IMR-90 (cell line): ENCODE measurements at regions not wholly inside any gene's neighbourhood (a gene's known extent, or its start where the extent isn't known, plus 50 kb on each side); places are given as distances from the start of the nearest gene placed in this dataset.

ENCODE experiments used
- ATAC-seq: fragments of 200-7000 bp; cut with Tn5 transposase; 2 replicates; pipeline ENCODE4 v1.9.1; 2020; ENCODE audit warnings: low read depth, mild to moderate bottlenecking, moderate library complexity
- BruUV-seq: library from RNA; stranded (reverse); fragments of 400-500 nt; replicated peaks from 2 replicates; lab custom pipeline; 2021; lab: Mats Ljungman, UMichigan
- CTCF ChIA-PET: fragments of 300-600 bp; formaldehyde crosslinking; extraction: SDS; loops from one replicate; lab custom pipeline; 2021; ENCODE audit warnings: antibody characterized with exemption; lab: Yijun Ruan, JAX
- POLR2A ChIA-PET: fragments of 300-600 bp; sonication (Branson Sonifier 250); formaldehyde crosslinking; loops from one replicate; lab custom pipeline; 2022; ENCODE audit warnings: antibody characterized with exemption; ENCODE audit not compliant: unreplicated experiment; lab: Charles Lee
- DNase-seq: peaks from one replicate; pipeline ENCODE4 v3.0.0; 2013
- H2AFZ ChIP-seq: replicated peaks from 2 replicates; pipeline ENCODE3; 2013; ENCODE audit warnings: low read length, mild to moderate bottlenecking; ENCODE audit not compliant: poor library complexity
- H2AK5ac ChIP-seq: 2 replicates; pipeline ENCODE4 v1.6.1; 2013; ENCODE audit warnings: low read depth, low read length, inconsistent platforms
- H2AK9ac ChIP-seq: replicated peaks from 2 replicates; pipeline ENCODE3; 2013; ENCODE audit warnings: mild to moderate bottlenecking, low read depth, low read length, moderate library complexity; ENCODE audit not compliant: poor library complexity
- H2BK120ac ChIP-seq: 2 replicates; pipeline ENCODE4 v1.6.1; 2013; ENCODE audit warnings: low read depth, low read length, inconsistent platforms
- H2BK15ac ChIP-seq: 3 replicates; pipeline ENCODE4 v1.6.1; 2013; ENCODE audit warnings: low read depth, low read length, inconsistent platforms
- H2BK20ac ChIP-seq: 2 replicates; pipeline ENCODE4 v1.6.1; 2013; ENCODE audit warnings: low read depth, mild to moderate bottlenecking, inconsistent platforms, low read length, moderate library complexity
- H2BK5ac ChIP-seq: 2 replicates; pipeline ENCODE4 v1.6.1; 2013; ENCODE audit warnings: mild to moderate bottlenecking, low read depth, low read length, inconsistent platforms; ENCODE audit not compliant: poor library complexity, severe bottlenecking
- H3K14ac ChIP-seq: replicated peaks from 2 replicates; pipeline ENCODE4 v1.6.1; 2013; ENCODE audit warnings: low read depth, low read length, inconsistent platforms
- H3K18ac ChIP-seq: 2 replicates; pipeline ENCODE4 v1.6.1; 2013; ENCODE audit warnings: low read depth, low read length, control low read depth
- H3K23ac ChIP-seq: 2 replicates; pipeline ENCODE4 v1.6.1; 2013; ENCODE audit warnings: low read depth, low read length, inconsistent platforms
- H3K27ac ChIP-seq: 2 replicates; pipeline ENCODE4 v1.5.1; 2013; ENCODE audit warnings: mild to moderate bottlenecking, control low read depth, low read length; ENCODE audit not compliant: insufficient read depth
- H3K27me3 ChIP-seq: 2 replicates; pipeline ENCODE4 v1.6.1; 2013; ENCODE audit warnings: low read length; ENCODE audit not compliant: control insufficient read depth, insufficient read depth
- H3K36me3 ChIP-seq: 2 replicates; pipeline ENCODE4 v1.6.1; 2013; ENCODE audit warnings: low read length, mixed read lengths; ENCODE audit not compliant: control insufficient read depth, insufficient read depth
- H3K4ac ChIP-seq: 2 replicates; pipeline ENCODE4 v1.6.1; 2013; ENCODE audit warnings: low read depth, low read length, inconsistent platforms
- H3K4me1 ChIP-seq: 2 replicates; pipeline ENCODE4 v1.6.1; 2013; ENCODE audit warnings: low read length, mixed read lengths; ENCODE audit not compliant: control insufficient read depth, insufficient read depth
- H3K4me2 ChIP-seq: 2 replicates; pipeline ENCODE4 v1.6.1; 2013; ENCODE audit warnings: low read depth, mild to moderate bottlenecking, control low read depth, low read length, moderate library complexity
- H3K4me3 ChIP-seq: 2 replicates; pipeline ENCODE4 v1.5.1; 2013; ENCODE audit warnings: low read depth, mild to moderate bottlenecking, control low read depth, low read length, moderate library complexity; ENCODE audit not compliant: insufficient read depth
- H3K56ac ChIP-seq: 2 replicates; pipeline ENCODE4 v1.6.1; 2013; ENCODE audit warnings: low read length, inconsistent platforms; ENCODE audit not compliant: insufficient read depth; ENCODE audit errors: extremely low read depth
- H3K79me1 ChIP-seq, 2 experiments: 2 replicates each; pipeline ENCODE4 v1.6.1; 2013; ENCODE audit warnings: low read length in 2 of 2, inconsistent platforms in 1 of 2, low read depth in 1 of 2
- H3K9ac ChIP-seq: 2 replicates; pipeline ENCODE4 v1.6.1; 2013; ENCODE audit warnings: low read depth, low read length, control low read depth
- H3K9me1 ChIP-seq: 2 replicates; pipeline ENCODE4 v1.6.1; 2013; ENCODE audit warnings: low read length, inconsistent platforms; ENCODE audit not compliant: insufficient read depth
- H3K9me3 ChIP-seq: 2 replicates; pipeline ENCODE4 v1.6.1; 2013; ENCODE audit warnings: low read length; ENCODE audit not compliant: control insufficient read depth, insufficient read depth
- H4K20me1 ChIP-seq: 2 replicates; pipeline ENCODE4 v1.6.1; 2013; ENCODE audit warnings: low read length, inconsistent platforms; ENCODE audit not compliant: insufficient read depth
- H4K5ac ChIP-seq: 2 replicates; pipeline ENCODE4 v1.6.1; 2013; ENCODE audit warnings: mild to moderate bottlenecking, low read depth, low read length, control low read depth
- H4K8ac ChIP-seq, 2 experiments: 2 replicates each; pipeline ENCODE4 v1.6.1; 2013; ENCODE audit warnings: low read depth in 2 of 2, low read length in 2 of 2, control low read depth in 1 of 2, inconsistent platforms in 1 of 2
- H4K91ac ChIP-seq: 2 replicates; pipeline ENCODE4 v1.6.1; 2013; ENCODE audit warnings: low read depth, low read length, inconsistent platforms; ENCODE audit not compliant: insufficient read depth
- BHLHE40 ChIP-seq: fragments of 150-350 bp; IDR thresholded peaks from 2 replicates; pipeline ENCODE4 v1.6.1; 2016; ENCODE audit warnings: mild to moderate bottlenecking, low read depth, low read length
- CEBPB ChIP-seq: IDR thresholded peaks from 2 replicates; pipeline ENCODE4 v1.6.1; 2012; ENCODE audit warnings: low read depth, low read length, improper control_type of control experiment
- CHD1 ChIP-seq: IDR thresholded peaks from 2 replicates; pipeline ENCODE4 v1.6.1; 2012; ENCODE audit warnings: low read depth, low read length, improper control_type of control experiment
- POLR2A ChIP-seq: IDR thresholded peaks from 2 replicates; pipeline ENCODE4 v1.6.1; 2012; ENCODE audit warnings: mild to moderate bottlenecking, low read depth, low read length
- RAD21 ChIP-seq: IDR thresholded peaks from 2 replicates; pipeline ENCODE4 v1.6.1; 2012; ENCODE audit warnings: low read length, improper control_type of control experiment
- WGBS, 2 experiments: methylation state at CpG; one replicate each; pipeline versions ENCODE4 v1.1.5 to v1.1.7; 2013; ENCODE audit warnings: missing lambda C conversion rate in 2 of 2; ENCODE audit not compliant: insufficient read length in 1 of 2; ENCODE audit errors: extremely low coverage in 2 of 2; 5-methylcytosine and 5-hydroxymethylcytosine counted together
- dilution Hi-C: fragments of 300-500 bp; cut with HindIII; formaldehyde crosslinking; loops from one replicate; pipeline ENCODE4 v1.14.3; 2018; ENCODE audit warnings: low sequenced_read_pairs; ENCODE audit not compliant: unreplicated experiment
- in situ Hi-C: fragments of 300-500 bp; cut with MboI; formaldehyde crosslinking; loops from 3 replicates; pipeline ENCODE4 v1.14.3; 2019; ENCODE audit warnings: low sequenced_read_pairs, inconsistent platforms, mixed read lengths
- intact Hi-C: fragments of 100-400 bp; cut with micrococcal nuclease; formaldehyde crosslinking; loops from 2 replicates; pipeline ENCODE4 v1.10.0; 2022
- TF ChIP-seq, protein P1 (sequence below): fragments of 150-350 bp; IDR thresholded peaks from 2 replicates; pipeline ENCODE4 v1.6.1; 2016; ENCODE audit warnings: low read depth, mild to moderate bottlenecking, low read length, moderate library complexity, borderline replicate concordance
- TF ChIP-seq, protein P2 (sequence below): conservative IDR thresholded peaks from 2 replicates; pipeline ENCODE4 v1.5.1; 2012; ENCODE audit warnings: mild to moderate bottlenecking, low read depth, low read length, improper control_type of control experiment

DNA sequence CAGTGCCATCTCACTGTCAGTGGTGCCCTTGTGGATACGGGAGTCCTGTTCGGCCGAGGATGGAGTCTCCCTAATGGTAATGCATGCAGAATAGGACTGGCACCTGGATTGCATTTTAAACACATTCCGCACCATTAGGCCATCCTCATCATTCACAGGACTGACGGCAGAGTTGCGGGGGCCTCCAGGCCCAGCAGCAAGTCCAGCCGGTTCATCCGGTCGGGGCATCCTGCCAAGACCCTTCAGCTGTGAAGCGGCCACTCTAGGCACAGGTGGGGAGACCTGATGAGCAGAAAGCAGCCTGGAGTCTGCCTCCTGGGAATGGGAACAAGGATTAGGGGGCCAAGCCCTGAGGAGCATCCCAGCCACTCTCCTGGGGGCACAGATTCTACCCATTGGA is 90.3 kb upstream of the XYLT1 start:
- Histone ChIP-seq H4K5ac (no peak overlapping the region), H3K79me1 (no peaks in the 10 kb centered on the region), H3K4ac (no peak overlapping the region), H3K4me1 (no peaks in the 10 kb centered on the region), H3K9me3 (no peaks in the 10 kb centered on the region), H3K4me3 (no peak overlapping the region), H3K23ac (no peak overlapping the region), H2AK9ac (no peak overlapping the region), H3K27ac (no peak overlapping the region), H3K56ac (no peak overlapping the region), H3K36me3 (no peaks in the 10 kb centered on the region), H3K9ac (no peak overlapping the region), H4K8ac (no peak overlapping the region), H4K91ac (no peak overlapping the region), H3K4me2 (no peak overlapping the region), H2BK120ac (no peak overlapping the region), H3K9me1 (no peaks in the 10 kb centered on the region), H4K20me1 (no peaks in the 10 kb centered on the region), H3K14ac (no peak overlapping the region), H2BK15ac (no peak overlapping the region), H2BK5ac (no peak overlapping the region), H2BK20ac (no peak overlapping the region), H2AK5ac (no peak overlapping the region), H2AFZ (no peak overlapping the region), H3K18ac (no peak overlapping the region), H3K27me3 (peaks cover 6% of the 10 kb centered on the region; the same call in 1 of the 2 replicates)
- POLR2A ChIA-PET, result no interaction called here
- TF ChIP-seq, protein P1, sequence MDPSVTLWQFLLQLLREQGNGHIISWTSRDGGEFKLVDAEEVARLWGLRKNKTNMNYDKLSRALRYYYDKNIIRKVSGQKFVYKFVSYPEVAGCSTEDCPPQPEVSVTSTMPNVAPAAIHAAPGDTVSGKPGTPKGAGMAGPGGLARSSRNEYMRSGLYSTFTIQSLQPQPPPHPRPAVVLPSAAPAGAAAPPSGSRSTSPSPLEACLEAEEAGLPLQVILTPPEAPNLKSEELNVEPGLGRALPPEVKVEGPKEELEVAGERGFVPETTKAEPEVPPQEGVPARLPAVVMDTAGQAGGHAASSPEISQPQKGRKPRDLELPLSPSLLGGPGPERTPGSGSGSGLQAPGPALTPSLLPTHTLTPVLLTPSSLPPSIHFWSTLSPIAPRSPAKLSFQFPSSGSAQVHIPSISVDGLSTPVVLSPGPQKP, result no peak
- no peak for TF ChIP-seq CHD1
- TF ChIP-seq, protein P2, sequence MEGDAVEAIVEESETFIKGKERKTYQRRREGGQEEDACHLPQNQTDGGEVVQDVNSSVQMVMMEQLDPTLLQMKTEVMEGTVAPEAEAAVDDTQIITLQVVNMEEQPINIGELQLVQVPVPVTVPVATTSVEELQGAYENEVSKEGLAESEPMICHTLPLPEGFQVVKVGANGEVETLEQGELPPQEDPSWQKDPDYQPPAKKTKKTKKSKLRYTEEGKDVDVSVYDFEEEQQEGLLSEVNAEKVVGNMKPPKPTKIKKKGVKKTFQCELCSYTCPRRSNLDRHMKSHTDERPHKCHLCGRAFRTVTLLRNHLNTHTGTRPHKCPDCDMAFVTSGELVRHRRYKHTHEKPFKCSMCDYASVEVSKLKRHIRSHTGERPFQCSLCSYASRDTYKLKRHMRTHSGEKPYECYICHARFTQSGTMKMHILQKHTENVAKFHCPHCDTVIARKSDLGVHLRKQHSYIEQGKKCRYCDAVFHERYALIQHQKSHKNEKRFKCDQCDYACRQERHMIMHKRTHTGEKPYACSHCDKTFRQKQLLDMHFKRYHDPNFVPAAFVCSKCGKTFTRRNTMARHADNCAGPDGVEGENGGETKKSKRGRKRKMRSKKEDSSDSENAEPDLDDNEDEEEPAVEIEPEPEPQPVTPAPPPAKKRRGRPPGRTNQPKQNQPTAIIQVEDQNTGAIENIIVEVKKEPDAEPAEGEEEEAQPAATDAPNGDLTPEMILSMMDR, result no peak
- TF ChIP-seq RAD21, result no peak
- no peak for TF ChIP-seq POLR2A
- TF ChIP-seq BHLHE40, result no peak
- TF ChIP-seq CEBPB, result no peak
- intact Hi-C loops (no loop called here), in situ Hi-C loops (no loop called here), dilution Hi-C loops (no loop called here)
- BruUV-seq, result no TSS peak
- CTCF ChIA-PET, result no interaction called here
- DNase-seq (no peak), ATAC-seq (no peak)
- 88% methylated on average over 3 of the region's 10 CpGs; no CpG with 5 or more reads in 1 of the 2 experiments for WGBS, 2 experiments
